HG03175 (cell line): ENCODE measurements at regions not wholly inside any gene's neighbourhood (a gene's known extent, or its start where the extent isn't known, plus 50 kb on each side); places are given as distances from the start of the nearest gene placed in this dataset.
"Not testable (repeated sequence)": the region's sequence is repeated elsewhere in the genome, so short reads cannot be mapped to it uniquely, and the experiment has no call there.

Experiments
- ATAC-seq: cut with Tn5 transposase; IDR thresholded peaks from one replicate; pipeline ENCODE4 v1.9.1; 2021; ENCODE audit warnings: mild to moderate bottlenecking, moderate library complexity; ENCODE audit not compliant: unreplicated experiment

DNA sequence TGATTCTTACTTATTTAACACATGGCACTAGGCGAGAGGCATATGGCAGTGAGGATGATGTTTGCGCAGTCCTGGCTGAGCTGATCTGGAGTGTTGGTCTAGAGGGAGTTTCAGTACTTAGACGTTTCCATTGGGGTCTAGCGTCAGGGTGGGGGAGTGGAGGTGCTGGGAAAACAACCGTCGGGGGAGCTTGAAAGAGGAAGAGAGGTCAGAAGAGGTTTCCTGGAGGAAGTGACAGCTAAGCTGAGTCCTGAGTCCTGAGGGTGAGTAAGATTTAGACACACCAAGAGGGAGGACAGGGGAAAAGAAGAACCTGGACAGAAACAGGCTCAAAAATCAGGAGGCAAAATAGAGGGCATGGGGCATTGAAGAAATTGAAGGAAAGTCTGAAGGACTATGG, 81.4 kb downstream of the ALOX5AP start:
- ATAC-seq: no peak

DNA sequence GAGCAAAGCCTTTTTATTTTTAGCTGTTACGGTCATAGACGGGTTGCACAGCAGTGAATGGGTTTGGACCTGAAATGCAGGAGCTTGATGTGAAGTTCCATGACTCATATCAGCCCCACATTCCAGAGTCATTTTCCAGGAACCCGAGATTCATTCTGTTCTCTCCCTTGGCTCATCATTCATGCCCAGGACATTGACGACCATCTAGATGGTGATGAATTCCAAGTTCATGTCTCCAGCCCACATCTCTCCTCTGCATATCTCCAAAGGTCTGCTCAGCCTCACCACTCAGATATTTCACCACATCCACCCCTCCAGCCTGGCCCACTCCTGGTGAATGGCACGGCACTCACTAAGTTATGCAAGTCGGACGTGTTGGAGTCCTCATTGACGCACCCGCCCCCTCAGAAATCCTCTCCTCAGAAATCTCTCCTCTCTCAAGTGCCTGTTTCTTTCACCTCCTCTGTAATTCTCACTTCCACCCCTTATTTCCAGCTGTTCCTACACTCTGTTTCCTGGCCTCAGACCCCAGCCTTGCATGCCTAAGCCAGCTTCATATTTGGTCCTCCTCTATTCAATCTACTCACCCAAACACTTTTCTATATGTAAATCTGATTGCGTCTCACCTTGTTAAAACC, 83.1 kb downstream of the ALOX5AP start:
- ATAC-seq: no peak

DNA sequence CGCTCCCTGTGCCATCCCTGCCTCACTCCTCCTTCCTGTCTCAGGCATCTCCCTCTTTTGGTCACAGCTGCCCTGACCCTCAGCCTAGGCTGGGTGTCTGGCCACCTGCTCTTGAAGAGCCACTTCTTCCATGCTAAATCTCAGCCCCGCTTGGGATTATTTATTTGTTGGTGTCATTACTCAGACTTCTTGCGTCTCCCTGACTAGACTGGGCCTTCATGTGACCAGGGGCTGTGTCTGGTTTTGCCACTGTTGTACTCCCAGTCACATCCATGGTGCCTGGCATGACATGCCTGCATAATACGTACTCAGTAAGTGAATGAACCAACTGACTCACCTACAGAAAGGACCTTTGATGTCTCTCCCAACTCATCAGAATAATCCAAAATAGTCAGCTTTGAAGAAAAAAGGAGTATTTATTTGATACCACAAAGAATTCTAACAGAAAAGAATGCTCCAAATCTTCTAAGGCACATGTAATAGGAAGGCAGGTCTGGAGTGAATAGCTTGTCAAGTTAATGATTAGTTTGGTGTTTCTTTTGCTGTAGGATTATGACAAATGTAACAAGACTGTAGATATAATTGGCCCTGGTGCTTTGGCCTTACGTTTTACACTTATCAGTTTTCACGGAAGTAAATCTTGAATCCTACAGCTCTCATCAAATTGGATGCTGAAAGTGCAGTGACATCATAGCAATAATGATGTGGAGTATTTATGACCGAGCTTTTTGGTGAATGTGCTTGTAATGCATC, 84.0 kb downstream of the ALOX5AP start:
- ATAC-seq: no peak

DNA sequence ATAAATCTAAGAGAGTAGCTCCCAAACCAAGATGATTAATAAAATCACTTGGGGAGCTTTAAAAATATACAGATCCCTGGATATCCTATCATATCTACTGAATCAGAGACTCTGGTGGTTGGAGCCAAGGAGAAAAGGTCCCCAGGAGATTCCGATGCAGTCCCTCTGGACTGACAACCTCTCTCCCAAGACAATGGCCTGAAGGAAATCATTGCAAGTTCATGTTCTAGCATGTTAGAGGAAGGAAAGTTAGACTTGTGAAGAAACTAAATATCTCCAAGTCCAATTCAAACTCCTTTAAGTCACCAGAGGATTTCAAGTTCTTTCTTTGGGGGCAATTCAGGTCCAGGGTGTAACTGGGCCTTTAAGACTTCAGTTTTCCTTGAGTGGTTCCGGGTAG, 84.7 kb upstream of the MEDAG start:
- no peak for ATAC-seq

DNA sequence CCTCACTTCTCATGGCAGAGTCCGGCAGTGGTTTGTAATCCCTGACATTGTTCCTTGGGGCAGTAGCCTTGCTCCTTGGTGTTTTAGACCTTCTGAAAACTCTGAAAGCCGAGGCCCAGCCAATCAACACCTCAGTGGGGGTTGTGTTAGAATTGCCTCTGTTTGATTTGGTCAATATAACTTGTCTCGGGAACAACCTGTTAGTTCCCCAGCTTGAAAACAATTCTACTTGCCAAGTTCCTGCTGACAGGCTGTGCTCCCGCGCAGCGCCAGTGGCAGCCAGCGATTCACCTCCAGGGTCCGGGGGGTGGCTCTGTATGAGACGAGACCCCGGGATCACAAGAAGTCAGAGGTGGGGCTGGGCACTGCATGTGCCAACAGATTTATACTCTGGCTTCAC, 81.4 kb upstream of the MEDAG start:
- no peak for ATAC-seq

DNA sequence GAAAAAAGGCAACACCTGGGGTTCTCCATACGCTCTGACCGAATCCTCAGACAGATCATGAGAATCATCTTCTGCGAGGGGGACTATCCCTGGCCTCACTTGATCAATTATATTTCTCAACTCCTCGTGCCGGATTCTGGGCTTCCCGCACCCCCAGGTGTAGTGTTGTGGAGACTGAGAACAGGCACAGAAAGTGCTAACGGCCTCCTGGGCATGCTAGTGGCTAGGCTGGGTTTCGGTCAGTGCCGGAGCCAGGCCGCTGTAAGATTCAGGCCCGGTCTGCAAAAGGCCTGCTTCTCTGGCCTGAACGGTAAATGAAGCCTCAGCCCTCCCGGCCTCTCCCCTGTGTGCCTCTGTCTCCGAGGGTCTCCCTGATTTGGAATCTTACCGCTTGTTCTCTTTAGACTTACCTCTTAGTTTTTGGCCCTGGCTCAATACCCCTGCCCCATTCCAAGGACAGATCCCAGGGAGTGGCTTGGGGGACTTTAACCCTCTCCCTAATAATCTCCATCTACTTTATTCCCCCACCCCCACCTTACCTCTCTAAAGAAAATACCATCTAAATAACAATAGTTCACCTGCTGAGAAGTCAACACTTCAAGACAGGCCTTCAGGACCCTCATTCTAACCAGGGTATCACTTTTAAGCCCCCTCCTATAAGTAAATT, 79.0 kb upstream of the MEDAG start:
- ATAC-seq: no peak

DNA sequence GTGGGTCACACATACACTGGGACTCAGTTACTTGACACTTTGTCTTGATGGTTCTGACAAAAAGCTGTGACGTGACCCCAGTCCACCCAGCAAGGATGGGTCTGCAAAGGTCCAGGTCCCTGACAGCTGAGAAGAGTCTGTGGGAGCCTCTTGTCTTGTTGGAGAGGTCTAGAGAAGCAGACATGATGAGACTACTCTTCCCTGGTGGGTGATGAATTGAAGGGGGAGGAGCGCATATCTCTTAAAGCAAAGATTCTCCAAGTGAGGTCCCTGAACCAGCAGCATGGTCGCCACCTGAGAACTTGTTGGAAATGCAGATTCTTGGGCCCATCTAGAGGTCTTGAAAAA, 78.5 kb upstream of the MEDAG start:
- no peak for ATAC-seq

DNA sequence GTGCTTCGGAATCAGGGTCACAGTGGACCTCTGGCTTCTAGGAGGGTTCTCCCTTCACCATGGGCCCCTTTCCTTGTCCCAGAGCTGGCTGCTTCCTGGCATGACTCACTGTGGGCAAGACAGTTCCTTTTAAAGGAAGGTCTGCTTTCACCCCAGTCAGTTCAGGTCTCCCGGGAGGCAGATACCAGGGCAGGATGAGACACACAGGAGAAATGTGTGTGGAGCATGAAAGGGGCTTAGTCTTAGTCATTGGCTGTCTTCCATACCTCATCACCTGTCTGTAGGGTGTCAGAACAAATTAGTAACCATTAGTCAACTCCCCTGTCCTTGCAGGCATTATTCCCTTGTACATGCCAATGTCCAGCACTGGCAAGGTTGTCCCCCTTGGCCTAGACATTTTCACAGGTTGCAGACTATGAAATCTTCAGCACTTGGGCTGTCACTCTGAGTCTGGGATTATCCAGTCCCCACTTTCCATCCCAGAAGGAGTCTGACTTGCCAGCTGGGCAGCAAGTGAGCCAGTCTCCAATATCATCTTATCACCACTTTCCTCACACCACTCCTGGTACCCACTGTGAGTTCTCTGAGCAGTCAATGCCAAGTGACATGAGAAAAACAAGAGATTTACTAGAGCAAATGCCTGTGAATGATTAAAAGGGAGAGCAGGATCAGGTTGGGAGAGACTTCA, 76.8 kb upstream of the MEDAG start:
- no peak for ATAC-seq

DNA sequence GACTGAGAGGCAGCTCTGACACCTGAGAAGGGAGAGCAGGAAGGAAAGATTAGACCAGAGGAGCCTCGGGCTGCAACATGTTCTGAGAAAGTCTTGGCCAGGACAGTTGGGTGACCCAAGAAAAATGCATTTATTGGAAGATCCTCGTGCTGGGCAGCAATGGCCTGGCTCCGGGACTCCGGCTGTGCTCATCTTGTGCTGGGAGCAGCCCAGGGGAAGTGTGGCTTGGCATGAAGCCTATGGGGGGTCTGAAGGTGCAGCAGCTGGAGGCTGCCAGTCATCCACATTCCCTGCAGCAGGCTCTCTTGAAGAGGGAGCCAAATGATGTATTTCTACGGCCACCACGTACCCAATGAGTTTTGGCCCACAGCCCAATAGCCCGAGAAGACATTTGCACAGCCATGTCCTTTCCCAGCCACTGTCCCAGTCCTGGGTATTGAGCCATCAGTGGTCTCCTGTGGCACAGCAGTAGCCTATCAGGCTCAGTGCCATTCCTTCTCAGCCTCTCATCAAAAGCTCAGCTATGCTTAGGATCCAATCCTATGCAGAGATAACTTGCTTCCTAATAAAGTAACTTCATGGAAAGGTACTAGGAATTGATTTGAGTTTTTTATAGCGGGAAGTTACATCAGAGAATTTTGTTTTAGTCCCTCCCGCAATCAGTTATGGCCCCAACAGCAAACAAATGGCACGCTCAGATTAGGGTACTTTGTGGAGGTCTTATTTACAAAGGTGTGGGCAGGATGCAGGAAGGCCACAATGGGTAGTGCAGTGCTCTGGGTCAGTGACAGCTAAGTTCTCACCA, 76.0 kb upstream of the MEDAG start:
- ATAC-seq: no peak

DNA sequence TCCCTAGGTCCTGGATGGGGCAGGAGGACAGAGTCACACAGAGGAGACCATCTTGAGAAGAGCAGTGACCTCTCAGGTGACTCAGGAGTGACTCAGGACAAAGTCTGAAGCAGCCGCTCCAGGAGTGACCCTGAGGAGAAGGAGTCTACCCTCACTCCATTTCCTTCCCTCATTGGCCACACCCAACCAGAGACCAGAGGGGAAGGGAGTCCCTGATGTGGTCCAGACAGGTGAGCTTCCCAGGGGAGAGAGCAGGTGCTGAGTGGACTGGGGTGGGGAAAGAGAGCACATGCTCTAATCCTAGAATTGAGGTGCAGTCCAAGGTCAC, 75.5 kb upstream of the MEDAG start:
- ATAC-seq: no peak

DNA sequence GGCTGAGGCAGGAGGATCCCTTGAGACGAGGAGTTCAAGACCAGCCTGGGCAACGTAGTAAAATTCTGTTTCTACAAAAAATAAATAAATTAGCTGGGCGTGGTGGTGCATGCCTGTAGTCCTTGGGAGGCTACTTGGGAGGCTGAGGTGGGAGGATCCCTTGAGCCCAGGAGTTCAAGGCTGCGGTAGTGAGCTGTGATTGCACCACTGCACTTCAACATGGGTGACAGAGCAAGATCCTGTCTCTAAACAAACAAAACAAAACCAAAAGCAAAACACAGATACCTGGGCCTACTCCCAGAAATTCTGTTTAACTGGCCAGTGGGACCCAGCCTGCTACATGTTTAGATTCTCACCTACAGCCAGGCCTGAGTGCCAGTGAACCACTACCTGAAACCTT, 74.6 kb upstream of the MEDAG start:
- ATAC-seq: no peak

DNA sequence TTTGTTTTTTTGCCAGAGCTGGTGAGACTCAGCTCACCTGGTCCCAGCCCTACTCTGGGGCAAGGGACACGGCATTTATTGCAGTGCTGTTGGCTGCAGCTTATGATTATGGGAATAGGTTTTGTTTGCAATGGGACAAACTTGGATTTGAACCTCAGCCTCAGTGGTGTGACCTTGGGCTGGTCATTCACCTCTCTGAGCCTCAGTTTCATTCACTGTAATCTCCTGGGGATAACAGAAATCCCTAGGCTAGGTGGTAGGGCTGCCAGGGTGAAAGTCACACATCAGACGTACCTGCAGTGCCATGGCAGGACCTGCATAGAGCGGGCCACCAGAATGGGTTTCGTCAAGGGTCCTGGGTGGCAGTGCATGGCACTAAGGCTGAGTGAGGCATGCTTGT, 73.7 kb upstream of the MEDAG start:
- no peak for ATAC-seq

DNA sequence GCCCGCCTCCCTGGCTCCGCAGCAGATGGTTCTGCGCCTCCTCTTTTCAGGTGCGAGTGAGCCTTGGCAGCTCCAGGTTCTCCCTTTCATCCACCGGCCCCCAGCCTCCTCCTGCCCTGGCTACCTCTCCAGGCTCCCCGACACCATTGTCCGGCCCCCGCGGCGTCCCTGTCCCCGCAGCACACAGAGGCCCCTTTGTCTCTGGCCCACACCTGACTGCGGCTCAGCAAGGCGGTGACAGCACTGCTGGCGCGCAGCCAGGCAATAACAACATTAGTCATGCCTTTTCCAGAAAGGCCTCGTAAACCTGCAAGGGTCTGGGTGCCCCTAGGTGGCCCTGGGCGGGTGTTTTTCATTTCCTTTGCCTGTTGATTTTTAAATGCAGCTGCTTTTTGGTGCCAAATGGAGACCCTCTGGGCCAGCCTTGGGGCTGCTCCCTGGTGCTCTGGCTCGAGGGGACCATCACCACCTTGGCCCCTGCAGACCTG, 73.2 kb upstream of the MEDAG start:
- no peak for ATAC-seq

DNA sequence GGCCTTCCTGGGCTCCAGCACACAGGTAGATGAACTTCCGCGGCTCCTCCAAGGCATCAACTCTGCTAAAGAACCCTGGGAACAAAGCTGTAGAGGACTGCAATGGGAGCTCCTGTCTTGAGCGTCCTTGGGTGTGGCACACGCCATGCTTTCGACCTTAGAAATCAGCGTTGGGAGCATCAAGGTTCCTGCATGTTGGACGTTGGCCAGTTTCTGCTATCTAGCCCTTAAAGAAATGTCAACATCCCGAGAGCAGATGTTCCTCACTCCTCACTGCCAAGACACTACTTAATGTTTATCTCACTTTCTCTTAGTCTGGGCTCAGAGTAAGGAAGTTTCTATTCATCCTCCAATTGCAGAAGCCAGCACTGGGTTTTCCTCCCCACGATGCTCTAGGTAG, 70.6 kb upstream of the MEDAG start:
- ATAC-seq: no peak

DNA sequence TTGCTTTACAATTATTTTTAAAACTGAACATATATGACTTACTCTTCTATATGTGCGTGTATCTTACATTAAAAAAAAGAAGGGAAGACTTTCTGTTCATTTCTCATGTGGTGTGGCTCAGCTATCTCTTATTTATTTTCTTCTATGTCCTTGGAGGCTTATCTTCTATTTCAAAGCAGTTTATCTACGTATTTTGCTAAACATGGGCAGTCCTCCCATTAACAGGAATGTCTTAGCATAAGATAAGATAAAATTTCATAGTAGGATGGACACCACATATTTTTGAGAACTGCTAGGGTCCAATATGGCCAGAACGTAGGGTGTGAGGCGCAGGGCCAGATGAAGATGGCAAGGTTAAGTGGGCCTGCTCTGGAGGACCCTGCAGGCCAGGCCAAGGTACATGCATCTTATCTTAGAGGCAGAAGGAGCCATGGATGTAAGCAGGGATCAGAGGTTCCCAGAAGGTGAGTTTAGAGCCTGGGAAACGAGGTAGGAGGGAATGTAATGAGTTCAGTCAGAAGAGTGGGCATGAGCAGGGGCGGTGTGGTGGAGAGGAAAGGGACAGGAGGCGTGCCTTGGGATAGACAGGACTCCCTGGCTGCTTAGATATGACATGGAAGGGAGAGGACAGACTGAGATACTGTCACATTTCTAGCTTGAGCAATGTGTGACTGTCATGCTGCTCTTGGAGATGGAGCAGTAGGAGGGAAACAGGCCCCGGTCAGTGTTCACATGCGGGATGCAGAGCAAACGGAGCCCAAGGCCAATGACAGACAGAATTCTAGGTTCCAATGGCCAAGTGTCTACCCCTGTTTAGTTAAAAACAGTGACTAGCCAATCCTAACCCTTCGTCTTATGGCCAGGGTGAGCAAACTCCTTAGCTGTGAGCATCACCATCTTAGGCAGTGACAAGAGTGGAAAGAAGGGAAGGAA, 68.6 kb upstream of the MEDAG start:
- no peak for ATAC-seq

DNA sequence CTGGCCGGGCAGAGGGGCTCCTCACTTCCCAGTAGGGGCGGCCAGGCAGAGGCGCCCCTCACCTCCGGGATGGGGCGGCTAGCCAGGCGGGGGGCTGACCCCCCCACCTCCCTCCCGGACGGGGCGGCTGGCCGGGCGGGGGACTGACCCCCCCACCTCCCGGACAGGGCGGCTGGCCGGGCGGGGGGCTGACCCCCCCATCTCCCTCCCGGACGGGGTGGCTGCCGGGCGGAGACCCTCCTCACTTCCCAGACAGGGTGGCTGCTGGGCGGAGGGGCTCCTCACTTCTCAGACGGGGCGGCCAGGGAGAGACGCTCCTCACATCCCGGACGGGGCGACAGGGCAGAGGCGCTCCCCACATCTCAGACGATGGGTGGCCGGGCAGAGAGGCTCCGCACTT, 66.4 kb upstream of the MEDAG start:
- ATAC-seq: not testable (repeated sequence)

DNA sequence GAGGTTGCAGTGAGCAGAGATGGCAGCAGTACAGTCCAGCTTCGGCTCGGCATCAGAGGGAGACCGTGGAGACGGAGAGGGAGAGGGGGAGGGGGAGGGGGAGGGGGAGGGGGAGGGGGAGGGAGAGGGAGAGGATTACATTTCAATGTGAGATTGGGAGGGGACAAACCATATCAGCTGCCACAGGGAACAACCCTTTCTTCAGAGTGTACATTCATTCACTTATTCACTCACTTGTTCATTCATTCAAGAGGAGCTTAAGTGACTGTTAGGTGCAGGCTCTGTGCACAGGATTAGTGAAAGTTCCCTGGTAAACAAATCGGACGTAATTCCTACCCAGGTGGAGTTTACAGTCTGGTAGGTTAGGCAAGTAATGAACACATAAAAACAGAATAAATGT, 65.6 kb upstream of the MEDAG start:
- no peak for ATAC-seq

DNA sequence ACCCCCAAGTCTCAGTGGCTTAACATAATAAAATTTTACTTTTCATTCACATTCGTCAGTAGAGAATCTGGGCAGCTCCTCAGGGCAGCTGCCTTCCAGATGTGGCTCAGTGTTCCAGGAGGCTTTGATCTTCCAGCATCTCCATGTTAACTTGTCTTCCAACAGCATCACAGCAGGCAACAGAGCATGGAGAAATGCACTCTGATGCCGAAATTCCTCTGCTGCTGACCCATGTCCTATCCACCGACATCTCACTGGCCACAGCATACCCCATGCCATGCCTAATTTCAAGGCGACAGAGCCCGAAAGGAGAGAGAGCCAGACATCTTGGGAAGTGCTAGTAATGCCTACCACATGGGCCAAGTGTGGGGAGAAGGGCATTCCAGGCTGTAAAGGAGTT, 64.9 kb upstream of the MEDAG start:
- ATAC-seq: no peak

DNA sequence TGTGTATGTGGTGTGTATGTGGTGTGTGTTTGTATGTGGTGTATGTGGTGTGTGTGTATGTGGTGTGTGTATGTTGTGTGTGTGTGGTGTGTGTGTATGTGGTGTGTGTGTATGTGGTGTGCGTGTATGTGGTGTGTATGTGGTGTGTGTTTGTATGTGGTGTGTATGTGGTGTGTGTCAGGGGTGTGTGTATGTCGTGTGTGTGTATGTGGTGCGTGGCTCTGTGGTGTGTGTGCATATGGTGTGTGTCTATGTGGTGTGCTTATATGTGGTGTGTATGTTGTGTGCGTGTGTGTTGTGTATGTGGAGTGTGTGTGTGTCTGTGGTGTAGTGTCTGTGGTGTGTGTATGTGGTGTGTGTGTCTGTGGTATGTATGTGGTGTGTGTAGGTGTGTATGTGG, 62.5 kb upstream of the MEDAG start:
- no peak for ATAC-seq
